Peyer's patch (tissue), 4 donors: ENCODE measurements at regions not wholly inside any gene's neighbourhood (a gene's known extent, or its start where the extent isn't known, plus 50 kb on each side); places are given as distances from the start of the nearest gene placed in this dataset.

Source experiments
- CTCF ChIP-seq, 6 experiments: fragments of 450-650 bp in 4 of 6; fragments of 200-600 bp in 2 of 6; sonication (generic) in 1 of 6; IDR thresholded peaks; one replicate each; pipeline ENCODE4 v1.5.1; 2017 to 2019; ENCODE audit warnings: antibody characterized with exemption in 6 of 6, mild to moderate bottlenecking in 3 of 6, moderate library complexity in 1 of 6
- POLR2A ChIP-seq, 2 donors: fragments of 450-650 bp; IDR thresholded peaks; one replicate each; pipeline ENCODE4 v1.5.1; 2017; ENCODE audit warnings: antibody characterized with exemption in 2 of 2, mild to moderate bottlenecking in 2 of 2, moderate library complexity in 2 of 2

- TF ChIP-seq CTCF (IDR thresholded peaks at IDR 0.05) = no peak
- no peak for TF ChIP-seq POLR2A (IDR thresholded peaks at IDR 0.05)
Observed at GRCh38 chr9:19965336-19965735, 176.5 kb upstream of the SLC24A2 start.
